H1 (cell line): ENCODE measurements at regions not wholly inside any gene's neighbourhood (a gene's known extent, or its start where the extent isn't known, plus 50 kb on each side); places are given as distances from the start of the nearest gene placed in this dataset.

Source experiments
- CTCF ChIA-PET: fragments of 300-600 bp; sonication (Branson Sonifier 250); formaldehyde crosslinking; loops from one replicate; lab custom pipeline; 2021; ENCODE audit not compliant: partially characterized antibody; lab: Charles Lee
- POLR2A ChIA-PET: fragments of 300-600 bp; sonication (Branson Sonifier 250); formaldehyde crosslinking; loops from one replicate; lab custom pipeline; 2021; ENCODE audit warnings: inconsistent platforms; ENCODE audit not compliant: partially characterized antibody; lab: Charles Lee
- DNase-seq, 2 experiments: peaks; one replicate each; pipeline versions ENCODE4 v3.0.0 to v3.0.0-alpha.2; 2010 to 2022; ENCODE audit warnings: low spot score in 2 of 2, low read depth in 1 of 2, mixed read lengths in 1 of 2
- FAIRE-seq: peaks from 2 replicates; lab custom pipeline; 2011; peaks lifted over from hg19 to GRCh38; lab: Jason Lieb, UNC
- H2AFZ ChIP-seq: 2 replicates; pipeline ENCODE4 v1.8.1; 2012; ENCODE audit warnings: low read length, inconsistent platforms
- H2AK5ac ChIP-seq: 2 replicates; pipeline ENCODE4 v1.6.1; 2013; ENCODE audit warnings: low read depth, low read length
- H2BK120ac ChIP-seq: replicated peaks from 2 replicates; pipeline ENCODE3; 2013; ENCODE audit warnings: low read depth, low read length, inconsistent platforms
- H2BK12ac ChIP-seq: 2 replicates; pipeline ENCODE4 v1.6.1; 2013; ENCODE audit warnings: low read depth, low read length
- H2BK15ac ChIP-seq: 2 replicates; pipeline ENCODE4 v1.6.1; 2013; ENCODE audit warnings: low read length
- H2BK20ac ChIP-seq: 2 replicates; pipeline ENCODE4 v1.6.1; 2013; ENCODE audit warnings: low read length
- H2BK5ac ChIP-seq: 2 replicates; pipeline ENCODE4 v1.6.1; 2013; ENCODE audit warnings: low read depth, low read length
- H3K14ac ChIP-seq: 2 replicates; pipeline ENCODE4 v1.6.1; 2013; ENCODE audit warnings: inconsistent platforms; ENCODE audit not compliant: insufficient read length
- H3K18ac ChIP-seq: 2 replicates; pipeline ENCODE4 v1.6.1; 2013; ENCODE audit warnings: low read length; ENCODE audit errors: extremely low read depth
- H3K23ac ChIP-seq: 2 replicates; pipeline ENCODE4 v1.6.1; 2013; ENCODE audit warnings: inconsistent platforms; ENCODE audit not compliant: insufficient read length
- H3K23me2 ChIP-seq: 2 replicates; pipeline ENCODE4 v1.6.1; 2013; ENCODE audit warnings: low read depth, low read length
- H3K27ac ChIP-seq: 2 replicates; pipeline ENCODE4 v1.6.1; 2011; ENCODE audit warnings: low read depth, low read length, inconsistent platforms
- H3K27me3 ChIP-seq, 4 experiments: replicated peaks in 1 of 4; 1 replicate in 1 of 4; 2 replicates in 3 of 4; pipeline versions ENCODE4 v1.6.1 to v1.8.1; 2011 to 2013; ENCODE audit warnings: low read length in 3 of 4, mild to moderate bottlenecking in 3 of 4, inconsistent platforms in 2 of 4, mixed read lengths in 2 of 4, moderate library complexity in 1 of 4; ENCODE audit not compliant: control insufficient read depth in 3 of 4, insufficient read depth in 3 of 4; ENCODE audit errors: extremely low read depth in 1 of 4
- H3K36me3 ChIP-seq, 4 experiments: 2 replicates each; pipeline versions ENCODE4 v1.6.1 to v1.8.1; 2011 to 2013; ENCODE audit warnings: mild to moderate bottlenecking in 4 of 4, low read length in 3 of 4, moderate library complexity in 2 of 4, control low read depth in 1 of 4, inconsistent platforms in 1 of 4; ENCODE audit not compliant: insufficient read depth in 4 of 4, control insufficient read depth in 2 of 4
- H3K4ac ChIP-seq: replicated peaks from 2 replicates; pipeline ENCODE3; 2013; ENCODE audit warnings: low read length, low read depth, mixed read lengths, inconsistent platforms; ENCODE audit not compliant: insufficient read length
- H3K4me1 ChIP-seq, 4 experiments: replicated peaks in 1 of 4; 1 replicate in 1 of 4; 2 replicates in 3 of 4; pipeline versions ENCODE4 v1.6.1 to v1.8.1; 2011 to 2013; ENCODE audit warnings: low read length in 3 of 4, inconsistent platforms in 2 of 4, mixed read lengths in 1 of 4; ENCODE audit not compliant: insufficient read depth in 4 of 4, control insufficient read depth in 3 of 4
- H3K4me2 ChIP-seq, 2 experiments: 2 replicates each; pipeline versions ENCODE4 v1.6.1 to v1.8.1; 2011 to 2013; ENCODE audit warnings: low read depth in 2 of 2, low read length in 2 of 2, control low read depth in 1 of 2, inconsistent platforms in 1 of 2, mild to moderate bottlenecking in 1 of 2; ENCODE audit not compliant: insufficient read depth in 1 of 2
- H3K4me3 ChIP-seq, 4 experiments: fragments of 200-600, 300-600 bp in 1 of 4; sonication (generic), shearing (Covaris generic), sonication (Bioruptor Twin) in 1 of 4; 2 replicates each; pipeline versions ENCODE4 v1.5.1 to v1.8.1; 2011 to 2016; ENCODE audit warnings: low read length in 4 of 4, low read depth in 3 of 4, control low read depth in 2 of 4, inconsistent platforms in 2 of 4, mild to moderate bottlenecking in 2 of 4, mixed read lengths in 1 of 4, moderate library complexity in 1 of 4; ENCODE audit not compliant: insufficient read depth in 2 of 4; ENCODE audit errors: extremely low read depth in 1 of 4
- H3K56ac ChIP-seq: replicated peaks from 2 replicates; pipeline ENCODE3; 2013; ENCODE audit warnings: low read depth, mild to moderate bottlenecking, mixed read lengths, low read length, inconsistent platforms; ENCODE audit not compliant: insufficient read length
- H3K79me1 ChIP-seq: 2 replicates; pipeline ENCODE4 v1.6.1; 2013; ENCODE audit warnings: low read depth, low read length, control low read depth
- H3K79me2 ChIP-seq, 2 experiments: 2 replicates each; pipeline versions ENCODE4 v1.6.1 to v1.8.1; 2012 to 2013; ENCODE audit warnings: low read length in 2 of 2, mild to moderate bottlenecking in 2 of 2, inconsistent platforms in 1 of 2; ENCODE audit not compliant: insufficient read depth in 2 of 2, control insufficient read depth in 1 of 2
- H3K9ac ChIP-seq, 4 experiments: replicated peaks in 1 of 4; 1 replicate in 1 of 4; 2 replicates in 3 of 4; pipeline versions ENCODE4 v1.6.1 to v1.8.1; 2011 to 2013; ENCODE audit warnings: low read depth in 3 of 4, low read length in 3 of 4, control low read depth in 2 of 4, mild to moderate bottlenecking in 2 of 4, moderate library complexity in 2 of 4, inconsistent platforms in 1 of 4; ENCODE audit errors: extremely low read depth in 1 of 4
- H3K9me3 ChIP-seq, 2 experiments: 2 replicates each; pipeline versions ENCODE4 v1.6.1 to v1.8.1; 2012 to 2013; ENCODE audit warnings: mild to moderate bottlenecking in 2 of 2, moderate library complexity in 2 of 2, control low read depth in 1 of 2, inconsistent platforms in 1 of 2, low read depth in 1 of 2, low read length in 1 of 2, mixed read lengths in 1 of 2; ENCODE audit not compliant: insufficient read depth in 2 of 2
- H4K20me1 ChIP-seq, 2 experiments: replicated peaks in 1 of 2; 2 replicates each; pipeline versions ENCODE3 to v1.8.1; 2011 to 2013; ENCODE audit warnings: inconsistent platforms in 2 of 2, low read length in 2 of 2, mild to moderate bottlenecking in 1 of 2; ENCODE audit not compliant: insufficient read depth in 2 of 2, control insufficient read depth in 1 of 2
- H4K5ac ChIP-seq: 2 replicates; pipeline ENCODE4 v1.6.1; 2013; ENCODE audit warnings: low read length, low read depth, mixed read lengths, inconsistent platforms; ENCODE audit not compliant: insufficient read length
- H4K8ac ChIP-seq: 2 replicates; pipeline ENCODE4 v1.8.0; 2013; ENCODE audit warnings: mild to moderate bottlenecking, moderate library complexity, low read length, inconsistent platforms; ENCODE audit not compliant: insufficient read depth; ENCODE audit errors: extremely low read depth
- H4K91ac ChIP-seq: replicated peaks from 2 replicates; pipeline ENCODE3; 2013; ENCODE audit warnings: low read length, mixed read lengths, inconsistent platforms; ENCODE audit not compliant: insufficient read length
- ASH2L ChIP-seq: fragments of 200-600, 300-600 bp; sonication (generic); IDR thresholded peaks from one replicate; pipeline ENCODE4 v1.7.1; 2017; ENCODE audit warnings: low read length
- BCL11A ChIP-seq, 2 experiments: IDR thresholded peaks; one replicate each; pipeline ENCODE4 v1.6.1; 2011; ENCODE audit warnings: low read depth in 2 of 2, low read length in 2 of 2, mild to moderate bottlenecking in 2 of 2
- CHD2 ChIP-seq: IDR thresholded peaks from 2 replicates; pipeline ENCODE4 v1.6.1; 2012; ENCODE audit warnings: low read length, improper control_type of control experiment
- EP300 ChIP-seq, 2 experiments: IDR thresholded peaks; 1 replicate in 1 of 2; 2 replicates in 1 of 2; pipeline ENCODE4 v1.6.1; 2011 to 2012; ENCODE audit warnings: low read depth in 2 of 2, low read length in 2 of 2, mild to moderate bottlenecking in 2 of 2, borderline replicate concordance in 1 of 2, inconsistent platforms in 1 of 2, moderate library complexity in 1 of 2
- JUN ChIP-seq: IDR thresholded peaks from 2 replicates; pipeline ENCODE4 v1.6.1; 2011; ENCODE audit warnings: low read depth, mild to moderate bottlenecking, improper control_type of control experiment, low read length
- MAFK ChIP-seq: IDR thresholded peaks from 2 replicates; pipeline ENCODE4 v1.6.1; 2012; ENCODE audit warnings: low read depth, mild to moderate bottlenecking, improper control_type of control experiment, low read length
- NANOG ChIP-seq: IDR thresholded peaks from 2 replicates; pipeline ENCODE4 v1.6.1; 2011; ENCODE audit warnings: low read length, low read depth, mild to moderate bottlenecking, inconsistent platforms; ENCODE audit not compliant: insufficient read depth, poor library complexity, severe bottlenecking
- PHF8 ChIP-seq: fragments of 200-600 bp; sonication (generic); conservative IDR thresholded peaks from 2 replicates; pipeline ENCODE4 v1.7.1; 2012; ENCODE audit warnings: low read depth, mild to moderate bottlenecking, inconsistent platforms, low read length, moderate library complexity
- RFX5 ChIP-seq: IDR thresholded peaks from 2 replicates; pipeline ENCODE4 v1.6.1; 2011; ENCODE audit warnings: low read depth, low read length, improper control_type of control experiment, borderline replicate concordance
- SIRT6 ChIP-seq: IDR thresholded peaks from one replicate; pipeline ENCODE4 v1.7.1; 2012; ENCODE audit warnings: low read length, inconsistent platforms
- SP1 ChIP-seq: IDR thresholded peaks from 2 replicates; pipeline ENCODE4 v1.6.1; 2011; ENCODE audit warnings: low read depth, low read length
- SP2 ChIP-seq: IDR thresholded peaks from 2 replicates; pipeline ENCODE4 v1.6.1; 2012; ENCODE audit warnings: mild to moderate bottlenecking, low read length, inconsistent platforms
- SRF ChIP-seq: IDR thresholded peaks from 2 replicates; pipeline ENCODE4 v1.6.1; 2011; ENCODE audit warnings: mild to moderate bottlenecking, low read depth, low read length, moderate library complexity
- TCF12 ChIP-seq: IDR thresholded peaks from 2 replicates; pipeline ENCODE4 v1.6.1; 2011; ENCODE audit warnings: low read depth, mild to moderate bottlenecking, low read length
- TEAD4 ChIP-seq: IDR thresholded peaks from 2 replicates; pipeline ENCODE4 v1.6.1; 2012; ENCODE audit warnings: low read depth, low read length, inconsistent platforms, mixed read lengths
- WGBS, 2 experiments: shearing (Covaris generic) in 1 of 2; methylation state at CpG; one replicate each; pipeline versions ENCODE4 v1.1.6 to v1.1.7; 2013 to 2015; ENCODE audit warnings: low lambda C conversion rate in 2 of 2, mixed read lengths in 2 of 2, inconsistent platforms in 1 of 2, low coverage in 1 of 2, missing lambda C conversion rate in 1 of 2; ENCODE audit not compliant: insufficient replicate concordance in 2 of 2, insufficient coverage in 1 of 2, insufficient read length in 1 of 2; ENCODE audit errors: extremely low coverage in 1 of 2, missing lambda C conversion rate in 1 of 2; 5-methylcytosine and 5-hydroxymethylcytosine counted together
- TF ChIP-seq, protein P1 (sequence below): IDR thresholded peaks from 2 replicates; pipeline ENCODE4 v1.6.1; 2012; ENCODE audit warnings: inconsistent platforms

DNA sequence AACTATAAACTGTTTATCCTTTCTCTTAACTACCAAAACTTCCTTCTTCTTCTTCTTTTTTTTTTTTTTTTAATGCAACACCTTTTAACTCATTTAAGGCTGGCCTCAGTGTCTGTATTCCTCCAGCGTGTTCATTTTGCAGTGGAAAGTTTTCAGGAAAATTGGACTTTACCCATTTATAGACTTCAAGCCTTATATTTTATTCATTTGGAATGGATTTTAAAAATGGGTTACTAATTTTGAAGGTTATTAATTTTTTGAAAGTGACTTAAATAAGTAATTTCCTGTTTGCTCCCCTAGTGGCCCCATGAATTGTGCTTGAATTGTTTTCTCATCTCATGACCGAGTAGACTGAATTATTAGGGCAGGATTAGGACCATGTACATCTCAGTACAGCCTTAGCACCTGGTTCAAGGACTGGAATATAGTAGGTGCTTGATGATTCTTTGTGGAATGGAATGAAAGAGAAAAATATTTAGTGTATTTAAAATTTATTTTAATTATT lies 282.7 kb downstream of the ANKRD50 start:
- Histone ChIP-seq H3K4ac (no peak overlapping the region), H2BK15ac (no peak overlapping the region), H3K18ac (no peak overlapping the region), H2BK20ac (no peak overlapping the region), H3K4me3 (no peak overlapping the region), H3K9ac (no peak overlapping the region), H3K4me1 (no peaks in the 10 kb centered on the region; a peak in 1 of 7 replicates), H3K23me2 (no peaks in the 10 kb centered on the region), H2AK5ac (no peak overlapping the region), H3K27ac (no peak overlapping the region), H3K9me3 (no peaks in the 10 kb centered on the region), H3K14ac (no peak overlapping the region), H2BK120ac (no peak overlapping the region), H4K8ac (no peak overlapping the region), H3K27me3 (no peaks in the 10 kb centered on the region; a peak in 1 of 7 replicates), H3K36me3 (no peaks in the 10 kb centered on the region), H4K20me1 (no peaks in the 10 kb centered on the region), H4K91ac (no peak overlapping the region), H4K5ac (no peak overlapping the region), H3K56ac (no peak overlapping the region), H3K4me2 (no peak overlapping the region), H3K79me2 (no peaks in the 10 kb centered on the region), H3K23ac (no peak overlapping the region), H2AFZ (0 out of 2 replicates have a peak overlapping the region, but pooled peaks have one; percentile 49), H2BK5ac (no peak overlapping the region), H3K79me1 (no peaks in the 10 kb centered on the region), H2BK12ac (no peak overlapping the region)
- 84% methylated on average over 2 of the region's 2 CpGs; no CpG with 5 or more reads in 1 of the 2 experiments for WGBS, 2 experiments
- ChIA-PET POLR2A (no interaction called here), CTCF (interaction anchor here (1.0 kb wide), 1 partner anchor 83 kb away, joined by 3 read pairs; no protein-coding TSS in a partner anchor)
- DNase-seq (no peak), FAIRE-seq (no peak)
- TF ChIP-seq SP2 (no peak), SIRT6 (no peak), CHD2 (no peak), MAFK (no peak), RFX5 (no peak), ASH2L (no peak), SRF (no peak), TEAD4 (no peak), JUN (no peak), SP1 (no peak), PHF8 (no peak), NANOG (no peak), EP300 (IDR thresholded peaks at IDR 0.05; ENCODE audit: borderline replicate concordance in 1 of 2, low read depth in 2 of 2, low read length in 2 of 2) (no peak), TCF12 (no peak), BCL11A (IDR thresholded peaks at IDR 0.05; ENCODE audit: low read depth in 2 of 2, low read length in 2 of 2) (no peak)
- TF ChIP-seq, protein P1, sequence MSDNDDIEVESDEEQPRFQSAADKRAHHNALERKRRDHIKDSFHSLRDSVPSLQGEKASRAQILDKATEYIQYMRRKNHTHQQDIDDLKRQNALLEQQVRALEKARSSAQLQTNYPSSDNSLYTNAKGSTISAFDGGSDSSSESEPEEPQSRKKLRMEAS = no peak
